ENCODE measurements at regions not wholly inside any gene's neighbourhood (a gene's known extent, or its start where the extent isn't known, plus 50 kb on each side); places are given as distances from the start of the nearest gene placed in this dataset.

GRCh38 chr2:104158191-104158590 lies 695.7 kb upstream of the POU3F3 start:
- no peak for DNase-seq (ENCODE audit: low spot score)

- no peak for DNase-seq (ENCODE audit: low spot score)
Measured at GRCh38 chr2:104163611-104164130, 690.2 kb upstream of the POU3F3 start.

GRCh38 chr2:104164721-104165252 lies 689.1 kb upstream of the POU3F3 start:
- DNase-seq (ENCODE audit: low spot score) = no peak

GRCh38 chr2:104177179-104177578 lies 676.7 kb upstream of the POU3F3 start:
- no peak for DNase-seq (ENCODE audit: low spot score)

- DNase-seq (ENCODE audit: low spot score) = no peak
Measured at GRCh38 chr2:104179644-104180043, 674.3 kb upstream of the POU3F3 start.

- DNase-seq (ENCODE audit: low spot score) = no peak
Measured at GRCh38 chr2:104200533-104201168, 653.3 kb upstream of the POU3F3 start.

GRCh38 chr2:104213758-104214157 lies 640.2 kb upstream of the POU3F3 start:
- DNase-seq (ENCODE audit: low spot score) = no peak

- DNase-seq (ENCODE audit: low spot score) = no peak
Measured at GRCh38 chr2:104215269-104216161, 638.4 kb upstream of the POU3F3 start.

GRCh38 chr2:104233591-104233990 lies 620.3 kb upstream of the POU3F3 start:
- no peak for DNase-seq (ENCODE audit: low spot score)

- no peak for DNase-seq (ENCODE audit: low spot score)
Measured at GRCh38 chr2:104236491-104236890, 617.4 kb upstream of the POU3F3 start.

GRCh38 chr2:104240984-104241383 lies 612.9 kb upstream of the POU3F3 start:
- no peak for DNase-seq (ENCODE audit: low spot score)

- DNase-seq (ENCODE audit: low spot score) = peak; percentile 6
Measured at GRCh38 chr2:104249629-104250028, 604.3 kb upstream of the POU3F3 start.

GRCh38 chr2:104250635-104251034 lies 603.3 kb upstream of the POU3F3 start:
- DNase-seq (ENCODE audit: low spot score) = no peak

- DNase-seq (ENCODE audit: low spot score) = no peak
Measured at GRCh38 chr2:104254017-104254416, 599.9 kb upstream of the POU3F3 start.

GRCh38 chr2:104262714-104263113 lies 591.2 kb upstream of the POU3F3 start:
- DNase-seq (ENCODE audit: low spot score) = no peak

- peak; percentile 6 for DNase-seq (ENCODE audit: low spot score)
Measured at GRCh38 chr2:104279646-104280045, 574.3 kb upstream of the POU3F3 start.

GRCh38 chr2:104280216-104280615 lies 573.7 kb upstream of the POU3F3 start:
- DNase-seq (ENCODE audit: low spot score) = no peak

- DNase-seq (ENCODE audit: low spot score) = peak; percentile 11
Measured at GRCh38 chr2:104286841-104287240, 567.1 kb upstream of the POU3F3 start.

GRCh38 chr2:104289651-104290565 lies 564.0 kb upstream of the POU3F3 start:
- DNase-seq (ENCODE audit: low spot score) = no peak

- no peak for DNase-seq (ENCODE audit: low spot score)
Measured at GRCh38 chr2:104290566-104290891, 563.4 kb upstream of the POU3F3 start.

GRCh38 chr2:104312684-104313083 lies 541.2 kb upstream of the POU3F3 start:
- DNase-seq (ENCODE audit: low spot score) = no peak
